ENCODE measurements at regions not wholly inside any gene's neighbourhood (a gene's known extent, or its start where the extent isn't known, plus 50 kb on each side); places are given as distances from the start of the nearest gene placed in this dataset.

DNA sequence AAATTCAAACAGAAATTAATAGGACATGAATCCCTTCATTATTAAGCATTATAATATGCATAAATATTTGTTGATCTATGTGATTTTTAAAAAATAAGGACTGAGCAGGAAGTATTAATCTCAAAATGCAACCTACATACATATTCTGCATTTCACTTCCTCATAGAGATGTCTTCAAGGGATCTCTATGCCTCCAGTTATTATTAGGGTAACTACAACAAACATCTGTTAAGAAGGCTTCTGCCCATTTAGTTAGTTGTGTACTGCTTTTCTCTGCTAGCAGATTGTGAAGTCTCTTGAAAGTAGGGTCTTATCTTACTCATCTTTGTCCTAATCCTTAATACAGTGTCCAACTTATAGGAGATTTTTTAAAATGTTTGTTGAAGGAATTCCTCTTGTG, 414.1 kb downstream of the ACTL7B start:
- no peak for TF ChIP-seq CTCF (IDR thresholded peaks at IDR 0.05; ENCODE audit: insufficient read depth, low read length, missing control alignments)
- DNase-seq (ENCODE audit: low read depth, low spot score) = no peak
- H3K4me3 ChIP-seq (ENCODE audit: low read depth, low read length) = no peak overlapping the region
- ChIA-PET CTCF (interaction anchor here (1.5 to 1.6 kb wide), 2 partner anchors 13 to 124 kb away, joined by 5 to 8 read pairs; no protein-coding TSS in a partner anchor), POLR2A (no interaction called here)

DNA sequence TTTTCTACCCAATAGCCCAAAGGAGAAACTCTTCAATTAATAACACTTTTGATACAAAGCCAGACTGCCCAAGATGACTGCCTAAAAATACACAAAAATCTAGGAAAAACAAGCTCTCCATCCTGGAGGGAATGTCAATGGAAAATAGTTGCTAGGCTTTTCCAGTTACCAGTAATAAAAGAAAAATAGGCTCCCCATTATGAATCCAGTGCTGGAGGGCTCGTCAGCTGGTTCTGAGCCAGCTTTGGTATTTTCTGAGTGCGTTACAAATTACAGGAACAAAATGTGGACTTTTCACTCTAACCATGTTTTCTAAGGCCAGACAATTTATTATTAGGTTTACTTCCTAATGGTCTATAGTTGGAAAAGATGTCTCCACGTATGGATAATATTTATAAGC, 414.5 kb downstream of the ACTL7B start:
- CTCF ChIA-PET = interaction anchor here (1.3 to 1.6 kb wide), 3 partner anchors 12 to 124 kb away, joined by 3 to 8 read pairs (median 5); no protein-coding TSS in a partner anchor
- no peak overlapping the region for H3K4me3 ChIP-seq (ENCODE audit: low read depth, low read length)
- TF ChIP-seq CTCF (IDR thresholded peaks at IDR 0.05; ENCODE audit: insufficient read depth, low read length, missing control alignments) = no peak
- no peak for DNase-seq (ENCODE audit: low read depth, low spot score)
- POLR2A ChIA-PET = no interaction called here

DNA sequence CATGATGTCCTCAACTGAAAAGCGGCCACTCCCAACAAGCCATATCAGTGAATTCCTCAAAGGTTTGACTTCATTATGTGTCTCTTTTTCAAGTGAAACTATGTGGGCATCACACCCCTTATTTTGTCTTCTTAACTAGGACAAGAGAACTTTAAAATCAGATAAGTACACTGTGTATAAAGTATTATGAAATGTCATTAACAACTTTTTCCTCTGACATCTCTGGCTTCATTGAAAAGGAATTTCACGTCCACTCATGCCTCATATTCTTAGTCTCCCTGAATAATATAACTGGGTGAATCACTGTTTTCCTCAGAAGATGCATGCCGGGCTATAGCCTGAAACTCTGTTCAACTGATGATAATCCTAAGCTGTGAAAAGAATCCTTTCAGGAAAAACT, 415.8 kb downstream of the ACTL7B start:
- peak; percentile 33 for DNase-seq (ENCODE audit: low read depth, low spot score)
- TF ChIP-seq CTCF (IDR thresholded peaks at IDR 0.05; ENCODE audit: insufficient read depth, low read length, missing control alignments) = no peak
- H3K4me3 ChIP-seq (ENCODE audit: low read depth, low read length) = no peak overlapping the region
- CTCF ChIA-PET = interaction anchor here (1.3 to 1.6 kb wide), 3 partner anchors 11 to 126 kb away, joined by 3 to 8 read pairs (median 5); no protein-coding TSS in a partner anchor
- POLR2A ChIA-PET = interaction anchor here (1.0 kb wide), 1 partner anchor 398 kb away, joined by 3 read pairs; no protein-coding TSS in a partner anchor

DNA sequence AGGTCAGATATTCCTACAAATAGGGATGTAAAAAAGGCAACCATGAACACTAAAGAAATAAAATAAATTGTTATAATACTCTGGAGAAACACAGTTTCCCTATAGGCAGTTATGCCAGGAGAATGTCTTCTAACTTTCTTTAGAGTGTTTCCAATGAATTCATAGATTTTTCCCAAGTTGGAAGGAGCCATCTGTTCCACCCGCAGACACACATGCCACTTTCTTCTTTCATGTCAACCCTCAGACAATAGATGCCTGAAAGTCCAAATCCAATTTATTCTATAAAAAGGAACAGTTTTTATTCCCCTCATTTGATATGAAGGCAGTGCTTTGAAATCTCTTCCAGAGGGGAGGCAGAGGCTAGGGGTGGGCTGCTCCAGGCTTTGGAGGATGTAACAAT, 418.1 kb downstream of the ACTL7B start:
- no peak overlapping the region for H3K4me3 ChIP-seq (ENCODE audit: low read depth, low read length)
- no peak for DNase-seq (ENCODE audit: low read depth, low spot score)
- ChIA-PET CTCF (no interaction called here), POLR2A (no interaction called here)
- no peak for TF ChIP-seq CTCF (IDR thresholded peaks at IDR 0.05; ENCODE audit: insufficient read depth, low read length, missing control alignments)

DNA sequence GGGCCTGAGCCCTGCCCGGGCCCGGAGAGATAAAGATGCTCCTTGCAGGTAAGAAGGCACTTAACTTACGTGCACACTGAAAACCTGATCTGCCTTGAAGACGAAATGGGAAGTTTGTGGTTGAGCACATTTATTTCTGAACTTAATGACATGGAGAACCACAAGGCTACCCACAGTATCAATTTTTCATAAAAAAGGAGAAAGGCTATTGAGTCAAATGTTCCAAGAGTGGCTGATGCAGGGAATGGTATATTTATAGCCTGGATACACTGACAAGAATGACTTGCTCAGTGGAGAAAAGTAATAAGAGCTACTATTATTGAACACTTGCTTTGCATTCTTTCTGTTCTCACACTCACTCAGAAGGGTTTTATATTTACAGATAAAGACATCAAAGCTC, 419.3 kb downstream of the ACTL7B start:
- POLR2A ChIA-PET = no interaction called here
- H3K4me3 ChIP-seq (ENCODE audit: low read depth, low read length) = no peak overlapping the region
- DNase-seq (ENCODE audit: low read depth, low spot score) = no peak
- CTCF ChIA-PET = interaction anchor here (2.1 kb wide), 1 partner anchor 31 kb away, joined by 5 read pairs; no protein-coding TSS in a partner anchor
- TF ChIP-seq CTCF (IDR thresholded peaks at IDR 0.05; ENCODE audit: insufficient read depth, low read length, missing control alignments) = no peak

DNA sequence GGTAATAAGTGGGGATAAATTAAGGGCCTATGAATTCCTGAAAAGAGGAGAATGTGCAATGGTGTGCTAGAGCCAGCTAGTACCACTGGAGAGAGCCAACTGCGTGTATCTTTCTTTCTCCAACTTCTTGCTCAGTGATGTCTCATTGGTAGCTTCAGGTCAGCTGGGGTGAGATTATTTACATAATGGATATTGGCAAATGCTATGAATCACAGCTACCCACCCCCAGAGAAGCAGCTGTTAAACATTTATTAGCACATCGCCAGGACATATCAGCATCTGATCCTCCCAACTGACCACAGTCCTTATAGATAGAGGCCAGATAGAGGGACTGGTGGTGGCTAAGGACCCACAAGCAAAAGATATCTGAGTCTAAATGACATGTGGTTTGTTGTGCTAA, 421.3 kb downstream of the ACTL7B start:
- CTCF ChIA-PET = interaction anchor here (0.6 to 1.5 kb wide), 2 partner anchors 131 to 472 kb away, joined by 3 to 6 read pairs; no protein-coding TSS in a partner anchor
- H3K4me3 ChIP-seq (ENCODE audit: low read depth, low read length) = no peak overlapping the region
- POLR2A ChIA-PET = no interaction called here
- no peak for DNase-seq (ENCODE audit: low read depth, low spot score)
- no peak for TF ChIP-seq CTCF (IDR thresholded peaks at IDR 0.05; ENCODE audit: insufficient read depth, low read length, missing control alignments)
